Fibroblast of gingiva (primary cell): ENCODE measurements at regions not wholly inside any gene's neighbourhood (a gene's known extent, or its start where the extent isn't known, plus 50 kb on each side); places are given as distances from the start of the nearest gene placed in this dataset.
A peak's percentile ranks its signal among the peaks of the same experiment; 100 is the strongest.
"Not testable (repeated sequence)": the region's sequence is repeated elsewhere in the genome, so short reads cannot be mapped to it uniquely, and the experiment has no call there.

Experiments used
- DNase-seq: peaks from one replicate; pipeline ENCODE4 v3.0.0-alpha.2; 2011; ENCODE audit warnings: low read depth

DNA sequence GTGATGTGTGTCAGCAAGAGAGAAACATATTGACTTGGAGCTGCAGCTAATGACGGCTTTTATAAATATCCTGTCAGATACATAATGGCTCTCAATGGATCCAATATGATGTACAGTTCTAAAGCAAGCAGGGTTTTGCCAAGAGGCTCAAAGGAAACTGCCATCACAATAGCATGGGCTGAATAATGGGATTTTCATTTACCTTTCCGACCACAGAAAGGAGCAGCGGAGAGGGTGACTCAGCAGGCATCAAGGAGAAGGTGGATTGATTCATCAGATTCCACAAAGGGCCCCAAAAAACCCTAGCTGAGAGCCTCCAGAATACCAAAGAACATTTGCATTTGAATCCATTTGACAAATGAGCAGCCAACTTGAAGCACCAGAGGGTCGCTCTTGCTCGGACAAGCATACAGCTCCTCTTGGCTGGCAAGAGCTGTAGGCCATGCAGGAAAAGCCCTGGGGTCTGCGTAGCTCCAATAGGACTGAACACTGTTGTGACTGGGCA lies 355.7 kb upstream of the NOCT start:
- DNase-seq: no peak

DNA sequence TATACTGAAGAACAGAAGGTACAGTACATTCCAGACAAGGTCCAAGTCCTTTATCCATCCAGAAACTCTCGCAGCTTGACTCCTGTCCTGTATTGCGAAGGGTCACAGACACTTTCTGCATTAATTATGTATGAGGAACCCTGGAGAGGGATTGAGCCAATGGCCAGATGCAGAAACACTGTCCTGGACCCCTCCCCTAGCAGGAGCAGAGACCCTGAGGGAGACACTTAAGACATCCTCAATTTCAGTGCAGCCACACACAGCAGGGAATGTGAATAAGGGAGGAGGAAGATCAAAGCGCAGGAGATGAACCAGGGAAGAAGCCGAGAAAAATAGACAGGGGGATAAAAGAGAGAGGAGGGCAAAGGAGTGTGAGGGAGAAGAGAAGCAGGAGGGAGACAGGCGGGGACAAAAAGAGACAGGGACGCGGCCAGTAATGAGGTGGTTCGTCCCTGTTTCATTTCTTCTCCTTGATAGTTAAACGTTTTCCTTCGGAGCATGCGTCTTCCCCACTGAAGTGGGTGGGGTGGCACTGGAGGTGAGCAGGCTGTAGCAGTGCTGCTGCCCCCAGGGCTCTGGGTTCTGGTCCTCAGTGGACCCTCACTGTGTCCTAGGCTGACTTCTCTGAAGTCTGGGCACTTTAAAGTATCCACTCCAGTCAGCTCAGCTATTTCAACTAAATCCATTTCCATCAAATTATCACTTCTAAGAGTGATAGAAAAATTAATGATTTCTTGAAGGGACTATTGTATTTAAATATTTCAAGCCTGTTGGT lies 356.4 kb upstream of the NOCT start:
- DNase-seq: no peak

DNA sequence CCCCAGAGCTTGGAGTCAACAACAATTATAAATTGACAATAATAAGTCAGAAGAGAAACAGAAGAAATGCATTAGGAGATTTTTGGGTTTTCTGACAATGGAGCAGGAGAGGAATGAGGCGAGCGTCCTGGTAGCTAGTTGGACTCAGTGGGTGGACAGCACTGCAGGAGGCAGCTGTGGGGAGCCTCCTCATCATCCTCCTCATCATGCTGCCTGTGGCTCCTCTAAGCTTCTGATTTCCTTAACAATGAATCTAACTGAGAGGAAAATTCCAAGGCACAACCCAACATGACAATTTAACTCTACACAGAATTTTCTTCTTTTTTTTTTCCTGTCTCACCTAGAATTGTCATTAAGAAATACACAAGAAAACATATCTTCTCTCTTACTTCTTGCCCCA lies 357.1 kb upstream of the NOCT start:
- no peak for DNase-seq

DNA sequence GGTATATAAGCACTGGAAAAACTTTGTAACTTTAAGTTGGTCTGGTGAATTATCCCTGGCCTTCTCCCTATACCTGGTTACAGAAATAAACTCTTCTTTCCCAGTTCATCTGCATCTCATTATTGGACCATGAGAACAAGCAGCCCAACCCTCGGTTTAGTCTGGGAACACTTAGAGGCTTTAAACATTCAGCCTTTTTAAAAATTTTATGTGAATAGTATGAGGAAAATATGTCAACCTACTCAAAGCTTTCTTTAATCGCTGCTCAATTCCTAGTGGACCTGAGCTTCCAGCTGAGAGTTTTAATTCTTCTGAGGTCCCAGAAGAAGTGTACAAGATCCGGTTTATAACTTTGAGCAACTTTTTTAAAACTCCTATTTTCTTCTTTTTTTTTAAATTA lies 358.6 kb upstream of the NOCT start:
- no peak for DNase-seq

DNA sequence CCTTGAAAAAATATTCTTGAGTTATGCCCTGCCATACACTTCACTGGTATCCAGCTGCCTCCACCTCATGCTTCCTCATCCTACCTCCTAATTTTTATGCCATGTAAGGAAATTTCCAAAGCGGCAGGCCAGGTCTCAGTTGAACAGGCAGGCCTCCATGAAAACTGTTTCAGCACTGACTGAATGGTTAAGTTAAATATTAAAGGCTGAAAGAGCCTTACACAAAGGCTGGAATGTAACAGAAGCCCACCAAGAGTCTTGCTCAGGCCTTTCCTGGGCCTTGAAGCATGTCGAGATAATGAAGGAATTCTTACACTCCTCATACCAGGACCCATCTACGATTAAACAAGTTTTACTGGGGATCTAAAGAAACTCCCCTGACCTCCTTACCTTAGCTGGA lies 359.6 kb upstream of the NOCT start:
- no peak for DNase-seq

DNA sequence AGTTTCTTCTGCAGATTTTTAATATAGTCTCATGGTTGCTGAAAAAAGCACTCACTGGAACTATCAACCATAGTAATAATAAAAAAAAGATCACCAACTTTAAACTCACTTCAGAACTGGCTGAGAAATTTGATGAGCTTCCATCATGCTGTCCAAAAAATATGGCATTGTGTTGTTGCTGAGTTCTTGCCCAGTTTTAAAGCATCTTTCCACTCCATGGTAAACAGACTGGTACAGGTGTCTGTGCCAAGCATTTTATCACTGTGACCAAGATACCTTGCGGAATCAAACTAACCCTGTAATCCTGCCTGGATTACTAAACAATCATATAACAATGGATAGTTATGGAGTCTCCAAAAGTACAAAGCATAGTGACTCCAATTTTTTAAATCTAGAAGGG lies 360.3 kb upstream of the NOCT start:
- no peak for DNase-seq

DNA sequence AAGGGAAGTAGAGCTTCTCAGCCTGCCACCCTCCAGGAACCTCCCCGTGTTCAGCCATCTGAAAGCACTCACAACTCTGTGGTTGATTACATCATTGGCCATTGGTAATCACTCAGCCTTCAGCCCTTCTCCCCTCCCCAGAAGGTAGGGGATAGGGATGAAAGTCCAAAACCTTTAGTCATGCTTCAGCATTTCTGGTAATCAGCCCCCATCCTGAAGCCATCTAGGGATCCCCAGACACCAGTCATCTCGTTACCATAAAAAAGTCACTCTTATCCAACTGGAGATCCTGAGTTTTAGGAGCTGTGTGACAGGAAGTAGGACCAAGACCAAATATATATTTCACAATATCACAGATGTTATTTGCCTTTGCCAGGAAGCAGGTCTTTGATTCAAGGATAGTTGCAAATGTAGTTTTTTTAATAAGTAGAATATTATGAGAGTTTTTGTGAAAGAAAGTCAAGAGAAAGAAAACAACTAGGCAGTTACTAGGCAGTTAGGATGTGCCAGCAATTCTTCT lies 364.6 kb upstream of the NOCT start:
- peak; percentile 29 for DNase-seq

DNA sequence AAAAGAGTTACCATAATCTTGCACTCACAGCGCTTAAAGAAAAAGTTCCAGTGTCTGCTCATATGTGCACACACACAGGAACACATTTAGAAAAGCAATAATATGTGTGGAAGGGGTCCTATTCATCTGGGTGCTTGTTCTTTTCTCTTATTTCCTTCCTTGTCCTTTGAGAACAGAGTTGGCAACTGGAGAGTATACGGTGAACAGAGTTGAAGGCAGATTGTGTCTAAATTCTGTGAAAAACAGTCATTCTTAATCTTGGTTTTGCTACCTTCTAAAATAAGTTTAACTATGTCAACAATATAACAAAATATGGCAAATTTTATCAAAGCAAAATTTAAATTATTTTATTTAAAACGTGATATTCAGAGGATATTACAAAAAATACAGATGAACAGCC lies 365.1 kb upstream of the NOCT start:
- DNase-seq: no peak

DNA sequence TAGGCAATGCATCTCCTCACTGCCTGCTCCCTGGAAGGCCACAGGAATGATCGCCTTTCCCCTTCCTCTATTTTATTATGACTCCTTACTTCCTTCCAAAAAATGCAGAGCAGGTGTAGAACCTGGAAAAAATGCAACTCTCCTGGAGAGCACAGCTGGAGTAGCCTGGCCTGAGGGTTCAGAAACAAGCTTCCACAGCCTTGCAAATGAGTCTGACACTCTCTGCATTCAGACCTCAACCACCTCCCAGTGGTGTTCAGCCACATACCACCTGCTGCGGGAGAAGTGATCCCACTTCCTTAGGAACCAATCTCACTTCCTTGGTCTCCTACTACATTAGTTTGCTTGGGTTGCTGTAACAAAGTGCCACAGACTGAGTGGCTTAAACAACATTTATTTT lies 368.1 kb upstream of the NOCT start:
- DNase-seq: no peak

DNA sequence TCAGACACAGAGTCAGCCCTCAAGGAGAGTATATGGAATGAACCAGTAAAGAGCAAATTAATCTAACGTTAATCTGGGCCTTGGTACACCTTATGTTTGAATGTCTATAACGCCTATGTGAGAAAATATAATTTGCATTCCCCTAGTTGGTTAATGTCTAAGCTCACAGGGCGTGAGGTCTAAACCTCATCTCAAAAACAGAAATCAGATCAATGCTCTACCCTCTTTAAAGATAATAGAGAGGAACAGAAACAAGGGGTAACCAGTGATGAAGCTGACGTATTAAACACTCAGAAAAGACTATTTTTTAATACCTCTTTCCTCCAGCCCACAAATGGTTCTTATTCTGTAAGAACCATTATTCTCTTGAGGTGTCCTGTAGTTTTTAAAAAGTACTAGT lies 369.2 kb upstream of the NOCT start:
- no peak for DNase-seq

DNA sequence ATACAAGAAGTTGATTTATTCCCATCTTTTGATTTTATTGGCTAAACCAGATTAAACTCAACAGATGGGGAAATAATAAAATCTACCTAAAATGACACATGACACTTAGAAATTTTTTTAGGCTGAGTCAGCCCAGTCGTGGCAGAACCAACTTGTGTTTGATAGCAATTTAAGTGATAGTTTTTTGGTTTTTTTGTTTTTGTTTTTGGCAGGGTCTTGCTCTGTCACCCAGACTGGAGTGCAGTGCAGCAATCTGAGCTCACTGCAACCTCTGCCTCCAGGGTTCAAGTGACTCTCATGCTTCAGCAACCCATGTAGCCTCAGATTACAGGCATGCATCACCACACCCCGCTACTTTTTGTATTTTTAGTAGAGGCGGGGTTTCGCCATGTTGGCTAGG lies 370.3 kb upstream of the NOCT start:
- no peak for DNase-seq

DNA sequence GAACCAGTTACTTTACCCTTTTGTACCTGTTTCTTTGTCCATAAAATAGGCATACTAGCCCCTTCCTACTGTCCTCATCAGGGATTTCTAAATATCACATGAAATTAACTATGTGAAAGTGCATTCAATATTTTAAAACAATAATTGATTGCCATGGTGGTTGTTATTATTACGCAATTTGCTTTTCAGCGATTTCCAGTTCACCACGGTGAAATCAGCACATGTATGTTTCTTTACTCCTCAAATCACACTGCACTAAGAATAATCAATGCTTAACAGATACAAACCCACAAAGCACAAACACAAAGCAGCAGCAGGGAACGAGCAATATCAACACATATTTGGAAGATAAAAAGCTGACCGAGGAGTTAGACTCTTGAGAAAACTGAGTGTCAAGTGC lies 371.3 kb upstream of the NOCT start:
- no peak for DNase-seq

DNA sequence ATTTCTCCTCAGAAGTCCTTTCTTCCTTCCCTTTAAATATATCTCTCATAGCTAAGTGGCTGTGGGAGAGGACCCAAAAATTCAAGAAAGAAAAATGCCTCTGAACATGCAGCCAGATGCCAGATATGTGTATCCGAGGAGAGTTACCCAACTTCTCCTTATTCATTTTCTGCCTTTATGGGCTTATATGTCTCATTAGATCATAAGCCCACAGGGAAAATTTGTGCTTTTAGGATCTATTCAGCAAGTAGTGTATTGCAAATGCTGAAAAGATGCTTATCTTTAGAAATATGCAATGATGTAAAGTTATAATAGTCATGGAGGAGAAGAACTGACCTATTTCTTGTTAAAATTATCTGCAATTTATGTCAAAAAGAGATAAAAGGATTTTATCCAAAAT lies 371.8 kb upstream of the NOCT start:
- DNase-seq: peak; percentile 17

DNA sequence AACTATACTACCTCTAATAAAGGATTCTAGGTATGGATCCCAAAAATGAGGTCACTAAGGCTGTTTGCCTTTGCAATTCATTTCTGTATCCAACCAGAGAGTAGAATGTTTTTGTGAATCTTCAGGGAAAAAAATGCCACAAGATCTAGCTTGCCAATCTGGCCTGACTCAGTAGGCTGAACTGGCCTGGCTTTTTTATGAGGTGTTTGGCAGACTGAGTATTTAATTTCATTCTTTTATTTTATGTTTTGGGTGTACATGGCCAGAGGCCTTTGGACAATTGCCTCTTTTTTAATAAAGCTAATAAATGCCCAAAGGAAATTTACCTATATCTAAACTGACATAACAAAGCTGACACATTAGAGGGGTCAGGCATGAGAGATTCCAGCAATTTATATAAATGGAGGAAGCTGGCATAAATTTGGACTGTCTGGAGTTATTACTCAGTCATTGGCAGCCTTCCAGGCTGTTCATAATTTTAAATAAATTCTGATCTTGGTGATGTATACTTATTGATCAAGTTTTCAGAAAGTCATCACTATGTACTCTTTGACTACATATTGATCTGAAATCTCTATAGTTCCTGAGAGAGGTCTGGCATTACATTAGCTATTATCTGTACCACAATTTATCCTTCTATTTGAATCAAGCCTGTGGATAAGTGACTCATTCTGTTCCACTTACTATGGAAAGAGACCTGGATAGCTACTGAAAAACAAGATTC lies 376.4 kb upstream of the NOCT start:
- no peak for DNase-seq

DNA sequence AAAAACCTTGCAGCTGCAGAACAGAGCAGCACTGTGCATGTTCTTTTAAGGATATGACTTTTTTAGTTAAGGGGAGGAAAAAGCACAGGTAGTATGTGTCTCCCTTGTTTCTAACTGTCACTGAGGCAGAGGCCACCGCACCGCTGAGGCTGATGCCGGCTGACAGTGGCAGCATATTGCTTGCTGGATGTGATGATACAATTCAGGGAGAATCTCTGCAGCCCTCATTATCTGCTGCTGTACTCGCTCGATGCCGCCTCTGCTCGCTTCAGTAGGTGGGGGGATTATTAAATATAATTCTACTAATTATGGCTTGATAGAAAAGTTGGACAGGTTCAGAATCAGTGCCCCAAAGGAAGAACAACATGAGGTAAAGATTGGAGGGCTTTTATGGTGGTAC lies 378.8 kb upstream of the NOCT start:
- DNase-seq: no peak

DNA sequence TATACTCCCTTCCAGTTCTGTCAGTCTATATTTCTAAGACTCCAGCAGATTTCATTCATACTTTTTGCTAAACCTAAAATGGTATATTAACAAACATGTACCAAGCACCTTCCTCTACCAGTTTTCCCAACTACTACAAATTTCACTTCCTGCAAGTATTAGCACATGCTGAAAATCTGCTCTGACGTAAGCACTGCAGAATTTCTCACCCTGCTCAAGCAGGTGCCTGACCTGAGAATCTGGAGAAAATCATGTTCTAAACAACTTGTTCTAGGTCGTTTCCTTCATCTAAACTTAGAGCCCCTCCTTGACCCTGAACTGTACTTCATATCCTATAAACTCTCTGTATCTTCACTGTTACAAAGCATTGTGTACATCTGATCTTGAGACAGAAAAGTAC lies 380.7 kb upstream of the NOCT start:
- no peak for DNase-seq

DNA sequence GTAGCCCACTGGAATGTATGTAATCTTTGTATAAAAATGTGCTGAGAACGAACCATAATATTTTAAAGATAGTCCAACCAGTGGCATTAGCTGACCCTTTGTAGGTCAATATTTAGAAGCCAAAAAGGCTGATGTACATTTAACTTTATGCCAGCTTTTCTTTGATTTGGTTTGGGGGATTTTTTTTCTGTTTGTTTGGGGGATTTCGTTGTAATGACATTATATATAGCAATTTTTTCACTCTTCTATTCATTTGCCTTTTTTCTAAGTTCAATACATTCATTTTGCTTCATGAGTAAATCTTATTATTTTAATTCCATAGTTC lies 382.0 kb upstream of the NOCT start:
- no peak for DNase-seq

DNA sequence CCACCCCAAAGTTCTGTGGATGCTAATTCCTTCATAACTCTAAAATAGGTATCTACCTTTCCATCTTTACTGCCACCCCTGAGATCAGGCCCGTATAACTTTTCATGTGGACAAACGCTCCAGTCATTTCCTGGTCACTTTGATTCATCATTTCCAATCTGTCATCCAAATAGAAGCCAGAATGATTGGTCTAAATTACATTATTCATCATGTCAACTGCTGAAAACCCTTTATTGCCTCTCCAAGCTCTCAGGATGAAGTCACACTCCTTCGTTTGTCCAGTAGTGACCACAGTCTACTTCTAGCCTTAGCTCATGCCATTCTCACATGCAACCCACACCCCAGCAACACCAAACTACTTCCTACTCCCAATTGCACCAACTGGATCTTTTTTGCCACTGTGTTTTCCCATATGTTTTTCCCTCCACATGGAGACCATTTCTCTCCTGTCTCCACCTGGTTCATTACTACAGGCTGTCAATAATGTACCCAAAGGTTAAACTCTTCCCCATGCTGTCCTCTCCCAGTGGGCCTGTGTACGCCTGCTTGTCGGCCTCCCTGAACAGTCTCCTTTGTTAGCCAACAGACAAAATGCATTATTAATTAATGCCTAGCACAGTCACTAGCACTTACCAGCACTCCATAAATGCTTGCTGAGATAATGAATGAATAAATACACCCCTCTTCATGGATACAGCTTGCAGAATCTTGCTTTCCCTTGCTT lies 382.6 kb upstream of the NOCT start:
- no peak for DNase-seq

DNA sequence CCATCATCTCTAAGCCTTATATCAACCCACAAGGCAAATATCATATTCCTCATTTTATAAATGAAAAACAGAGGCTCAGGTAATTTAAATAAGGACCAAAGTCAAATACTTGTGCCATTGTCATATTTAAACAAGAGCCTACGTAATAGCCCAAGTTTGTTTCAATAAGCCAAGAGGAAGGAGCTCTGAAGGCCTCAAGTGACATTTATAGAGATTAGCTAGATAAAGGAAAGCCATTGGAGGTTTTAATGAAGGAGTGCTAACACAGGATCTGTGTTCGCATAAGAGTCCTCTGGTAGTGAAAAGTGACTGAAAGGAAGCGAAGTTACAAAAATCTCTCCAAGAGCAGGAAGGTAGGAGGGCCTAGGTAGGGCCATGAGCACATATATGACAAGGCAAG lies 384.9 kb upstream of the NOCT start:
- DNase-seq: no peak

DNA sequence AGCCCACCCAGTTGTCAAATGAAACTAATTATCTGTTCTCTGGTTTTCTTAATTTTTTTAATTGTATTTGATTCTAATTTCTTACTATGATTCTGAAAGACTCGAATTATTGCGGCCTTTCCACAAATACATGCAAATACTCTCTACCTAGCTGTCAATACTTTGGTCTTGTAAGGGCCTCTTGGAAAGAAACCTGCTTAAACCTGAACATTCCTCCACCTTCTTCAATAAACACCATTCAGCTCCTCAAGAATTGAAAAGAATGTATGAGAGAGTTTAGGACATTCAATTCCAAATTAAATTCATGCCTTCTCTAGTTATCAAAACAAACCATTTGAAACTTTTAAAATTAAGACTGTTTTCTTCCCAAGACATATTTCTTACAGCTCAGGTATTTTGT lies 385.9 kb upstream of the NOCT start:
- no peak for DNase-seq

DNA sequence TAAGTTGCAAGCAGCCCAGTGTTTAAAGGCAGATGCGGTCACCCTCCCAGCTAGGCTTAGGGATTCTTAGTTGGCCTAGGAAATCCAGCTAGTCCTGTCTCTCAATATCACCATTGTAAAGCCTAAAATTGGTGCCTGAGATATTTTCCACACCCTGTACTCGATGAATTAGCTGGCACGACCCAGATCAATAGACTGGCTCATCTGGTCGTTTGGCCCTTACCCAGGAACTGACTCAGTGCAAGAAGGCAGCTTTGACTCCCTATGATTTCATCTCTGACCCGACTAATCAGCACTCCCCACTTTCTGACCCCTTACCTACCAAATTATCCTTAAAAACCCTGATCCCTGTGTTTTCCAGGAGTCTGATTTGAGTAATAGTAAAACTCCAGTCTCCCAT lies 384.9 kb upstream of the SLC7A11 start:
- no peak for DNase-seq

DNA sequence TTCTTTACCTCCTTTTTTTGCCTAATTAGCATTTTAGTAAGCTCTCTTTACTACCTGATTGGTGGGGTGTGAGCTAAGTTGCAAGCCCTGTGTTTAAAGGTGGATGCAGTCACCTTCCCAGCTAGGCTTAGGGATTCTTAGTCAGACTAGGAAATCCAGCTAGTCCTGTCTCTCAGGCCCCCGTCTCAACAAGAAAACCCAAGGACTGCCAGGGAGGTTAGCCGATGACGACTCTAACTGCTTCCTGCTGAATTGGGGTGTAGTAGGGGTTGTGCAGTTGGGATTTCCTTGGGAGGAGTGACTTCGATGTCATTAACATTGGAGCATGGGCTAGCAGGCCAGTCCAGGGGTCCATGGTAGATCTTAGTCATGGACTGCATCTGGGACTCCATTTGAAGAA lies 380.2 kb upstream of the SLC7A11 start:
- DNase-seq: not testable (repeated sequence)

DNA sequence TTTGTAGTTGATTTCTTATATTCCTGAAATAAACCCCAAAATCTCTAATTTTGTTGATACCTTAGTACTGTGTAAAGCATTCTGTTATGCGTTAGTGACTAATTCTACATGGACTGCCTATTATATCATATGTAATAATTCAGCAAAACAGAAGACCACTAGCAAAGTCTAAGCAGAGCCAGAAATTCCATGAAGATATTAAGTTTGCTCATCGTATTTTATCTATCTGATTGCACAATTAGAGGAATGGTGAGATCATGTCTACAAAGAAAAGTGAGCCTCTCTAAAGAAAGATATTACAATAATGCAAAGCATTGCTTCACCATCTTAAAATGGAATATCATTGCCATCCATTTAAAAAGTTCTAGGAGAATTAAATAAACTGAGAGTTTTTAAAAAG lies 374.6 kb upstream of the SLC7A11 start:
- DNase-seq: no peak
